ENCODE measurements at regions not wholly inside any gene's neighbourhood (a gene's known extent, or its start where the extent isn't known, plus 50 kb on each side); places are given as distances from the start of the nearest gene placed in this dataset.

- CTCF ChIA-PET, result no interaction called here
Observed at GRCh38 chr9:99459919-99460318, 237.8 kb downstream of the SEC61B start.

GRCh38 chr9:99463131-99463530 is 241.0 kb downstream of the SEC61B start:
- Histone ChIP-seq H3K9me3 (no peaks in the 10 kb centered on the region), H3K27ac (no peak overlapping the region), H3K4me2 (no peak overlapping the region), H3K4me3 (no peak overlapping the region), H3K4me1 (no peaks in the 10 kb centered on the region)
- ChIA-PET POLR2A (no interaction called here), CTCF (no interaction called here)
- TF ChIP-seq POLR2AphosphoS2 (conservative IDR thresholded peaks at IDR 0.05; ENCODE audit: low read length) (no peak), EHF (CRISPR knock-in tag; IDR thresholded peaks at IDR 0.05) (no peak), BHLHE40 (IDR thresholded peaks at IDR 0.05; ENCODE audit: low read depth, low read length) (no peak), HDAC2 (IDR thresholded peaks at IDR 0.05) (no peak), CHD2 (IDR thresholded peaks at IDR 0.05; ENCODE audit: low read length, partially characterized antibody) (no peak), KDM5A (IDR thresholded peaks at IDR 0.05) (no peak)
- ATAC-seq, result no peak
- FAIRE-seq, result no peak
- 33% methylated on average over 4 of the region's 4 CpGs for WGBS (ENCODE audit: missing lambda C conversion rate)
- DNase-seq (ENCODE audit: low read depth in 1 of 2, low spot score in 1 of 2), result no peak

More at GRCh38 chr9:99459919-99460318, 237.8 kb downstream of the SEC61B start:
- Histone ChIP-seq H3K9me3 (no peaks in the 10 kb centered on the region), H3K4me1 (no peaks in the 10 kb centered on the region), H3K4me2 (no peak overlapping the region), H3K4me3 (no peak overlapping the region), H3K27ac (no peak overlapping the region)
- TF ChIP-seq ZNF302 (CRISPR knock-in tag; IDR thresholded peaks at IDR 0.05), result no peak
- no peak for TF ChIP-seq E2F6 (IDR thresholded peaks at IDR 0.05; ENCODE audit: borderline replicate concordance, low read depth)
- no peak for TF ChIP-seq POLR2A (IDR thresholded peaks at IDR 0.05; ENCODE audit: low read length)
- TF ChIP-seq MAZ (IDR thresholded peaks at IDR 0.05; ENCODE audit: borderline replicate concordance, low read depth, low read length), result no peak
- TF ChIP-seq ELK1 (IDR thresholded peaks at IDR 0.05; ENCODE audit: low read depth, low read length), result no peak
- no peak for TF ChIP-seq EP300 (IDR thresholded peaks at IDR 0.05)
- TF ChIP-seq PBX3 (IDR thresholded peaks at IDR 0.05), result no peak
- WGBS (ENCODE audit: missing lambda C conversion rate), result 51% methylated on average over 9 of the region's 9 CpGs
- DNase-seq (ENCODE audit: low read depth in 1 of 2, low spot score in 1 of 2), result no peak
- no peak for FAIRE-seq
- POLR2A ChIA-PET, result no interaction called here
- ATAC-seq, result no peak

- POLR2A ChIA-PET, result no interaction called here
- WGBS (ENCODE audit: missing lambda C conversion rate), result 11% methylated on average over 4 of the region's 4 CpGs
- no peak for TF ChIP-seq HEYL (CRISPR knock-in tag; IDR thresholded peaks at IDR 0.05)
- no peak for TF ChIP-seq ELK1 (IDR thresholded peaks at IDR 0.05; ENCODE audit: low read depth, low read length)
- TF ChIP-seq ESRRA (IDR thresholded peaks at IDR 0.05; ENCODE audit: borderline replicate concordance, low read length), result no peak
- TF ChIP-seq MAX (IDR thresholded peaks at IDR 0.05), result no peak
- no peak for TF ChIP-seq KDM5A (IDR thresholded peaks at IDR 0.05)
- no peak for TF ChIP-seq MAFK (IDR thresholded peaks at IDR 0.05; ENCODE audit: partially characterized antibody)
- no peak for TF ChIP-seq PBX3 (IDR thresholded peaks at IDR 0.05)
- TF ChIP-seq ZFP36 (IDR thresholded peaks at IDR 0.05; ENCODE audit: borderline replicate concordance, partially characterized antibody), result no peak
- no peak for TF ChIP-seq SREBF2 (IDR thresholded peaks at IDR 0.05)
- no peak for TF ChIP-seq HES2 (IDR thresholded peaks at IDR 0.05)
- TF ChIP-seq HOXA7 (CRISPR knock-in tag; IDR thresholded peaks at IDR 0.05), result no peak
- no peak for TF ChIP-seq FOSL2 (IDR thresholded peaks at IDR 0.05)
- TF ChIP-seq FOSL2 (CRISPR knock-in tag; IDR thresholded peaks at IDR 0.05), result no peak
- no peak for TF ChIP-seq PHF8 (IDR thresholded peaks at IDR 0.05; ENCODE audit: borderline replicate concordance, low read depth)
- no peak for TF ChIP-seq ZSCAN20 (CRISPR knock-in tag; IDR thresholded peaks at IDR 0.05)
- no peak for TF ChIP-seq RCOR1 (IDR thresholded peaks at IDR 0.05; ENCODE audit: low read depth, low read length)
- no peak for TF ChIP-seq ZC3H11A (IDR thresholded peaks at IDR 0.05)
- no peak for TF ChIP-seq HOXB13 (CRISPR knock-in tag; IDR thresholded peaks at IDR 0.05; ENCODE audit: low read depth)
- TF ChIP-seq JUNB (IDR thresholded peaks at IDR 0.05), result no peak
- no peak for TF ChIP-seq CBX2 (IDR thresholded peaks at IDR 0.05; ENCODE audit: borderline replicate concordance, low read depth)
- CTCF ChIA-PET, result no interaction called here
- no peaks in the 10 kb centered on the region for H3K9me3 ChIP-seq
- no peak overlapping the region for H3K4me2 ChIP-seq
- no peak for DNase-seq (ENCODE audit: low read depth in 1 of 2, low spot score in 1 of 2)
- no peak for FAIRE-seq
- ATAC-seq, result no peak
- no peaks in the 10 kb centered on the region for H3K4me1 ChIP-seq
- no peak overlapping the region for H3K4me3 ChIP-seq
- no peak overlapping the region for H3K27ac ChIP-seq
Observed at GRCh38 chr9:99464568-99464967, 242.5 kb downstream of the SEC61B start.
